IMR-90 (cell line): ENCODE measurements at regions not wholly inside any gene's neighbourhood (a gene's known extent, or its start where the extent isn't known, plus 50 kb on each side); places are given as distances from the start of the nearest gene placed in this dataset.

Experiments
- ATAC-seq: fragments of 200-7000 bp; cut with Tn5 transposase; 2 replicates; pipeline ENCODE4 v1.9.1; 2020; ENCODE audit warnings: low read depth, mild to moderate bottlenecking, moderate library complexity
- BruUV-seq: library from RNA; stranded (reverse); fragments of 400-500 nt; replicated peaks from 2 replicates; lab custom pipeline; 2021; lab: Mats Ljungman, UMichigan
- CTCF ChIA-PET: fragments of 300-600 bp; formaldehyde crosslinking; extraction: SDS; loops from one replicate; lab custom pipeline; 2021; ENCODE audit warnings: antibody characterized with exemption; lab: Yijun Ruan, JAX
- POLR2A ChIA-PET: fragments of 300-600 bp; sonication (Branson Sonifier 250); formaldehyde crosslinking; loops from one replicate; lab custom pipeline; 2022; ENCODE audit warnings: antibody characterized with exemption; ENCODE audit not compliant: unreplicated experiment; lab: Charles Lee
- DNase-seq: peaks from one replicate; pipeline ENCODE4 v3.0.0; 2013
- H2AFZ ChIP-seq: replicated peaks from 2 replicates; pipeline ENCODE3; 2013; ENCODE audit warnings: low read length, mild to moderate bottlenecking; ENCODE audit not compliant: poor library complexity
- H2AK5ac ChIP-seq: 2 replicates; pipeline ENCODE4 v1.6.1; 2013; ENCODE audit warnings: low read depth, low read length, inconsistent platforms
- H2AK9ac ChIP-seq: replicated peaks from 2 replicates; pipeline ENCODE3; 2013; ENCODE audit warnings: mild to moderate bottlenecking, low read depth, low read length, moderate library complexity; ENCODE audit not compliant: poor library complexity
- H2BK120ac ChIP-seq: 2 replicates; pipeline ENCODE4 v1.6.1; 2013; ENCODE audit warnings: low read depth, low read length, inconsistent platforms
- H2BK15ac ChIP-seq: 3 replicates; pipeline ENCODE4 v1.6.1; 2013; ENCODE audit warnings: low read depth, low read length, inconsistent platforms
- H2BK20ac ChIP-seq: 2 replicates; pipeline ENCODE4 v1.6.1; 2013; ENCODE audit warnings: low read depth, mild to moderate bottlenecking, inconsistent platforms, low read length, moderate library complexity
- H2BK5ac ChIP-seq: 2 replicates; pipeline ENCODE4 v1.6.1; 2013; ENCODE audit warnings: mild to moderate bottlenecking, low read depth, low read length, inconsistent platforms; ENCODE audit not compliant: poor library complexity, severe bottlenecking
- H3K14ac ChIP-seq: replicated peaks from 2 replicates; pipeline ENCODE4 v1.6.1; 2013; ENCODE audit warnings: low read depth, low read length, inconsistent platforms
- H3K18ac ChIP-seq: 2 replicates; pipeline ENCODE4 v1.6.1; 2013; ENCODE audit warnings: low read depth, low read length, control low read depth
- H3K23ac ChIP-seq: 2 replicates; pipeline ENCODE4 v1.6.1; 2013; ENCODE audit warnings: low read depth, low read length, inconsistent platforms
- H3K27ac ChIP-seq: 2 replicates; pipeline ENCODE4 v1.5.1; 2013; ENCODE audit warnings: mild to moderate bottlenecking, control low read depth, low read length; ENCODE audit not compliant: insufficient read depth
- H3K27me3 ChIP-seq: 2 replicates; pipeline ENCODE4 v1.6.1; 2013; ENCODE audit warnings: low read length; ENCODE audit not compliant: control insufficient read depth, insufficient read depth
- H3K36me3 ChIP-seq: 2 replicates; pipeline ENCODE4 v1.6.1; 2013; ENCODE audit warnings: low read length, mixed read lengths; ENCODE audit not compliant: control insufficient read depth, insufficient read depth
- H3K4ac ChIP-seq: 2 replicates; pipeline ENCODE4 v1.6.1; 2013; ENCODE audit warnings: low read depth, low read length, inconsistent platforms
- H3K4me1 ChIP-seq: 2 replicates; pipeline ENCODE4 v1.6.1; 2013; ENCODE audit warnings: low read length, mixed read lengths; ENCODE audit not compliant: control insufficient read depth, insufficient read depth
- H3K4me2 ChIP-seq: 2 replicates; pipeline ENCODE4 v1.6.1; 2013; ENCODE audit warnings: low read depth, mild to moderate bottlenecking, control low read depth, low read length, moderate library complexity
- H3K4me3 ChIP-seq: 2 replicates; pipeline ENCODE4 v1.5.1; 2013; ENCODE audit warnings: low read depth, mild to moderate bottlenecking, control low read depth, low read length, moderate library complexity; ENCODE audit not compliant: insufficient read depth
- H3K56ac ChIP-seq: 2 replicates; pipeline ENCODE4 v1.6.1; 2013; ENCODE audit warnings: low read length, inconsistent platforms; ENCODE audit not compliant: insufficient read depth; ENCODE audit errors: extremely low read depth
- H3K79me1 ChIP-seq, 2 experiments: 2 replicates each; pipeline ENCODE4 v1.6.1; 2013; ENCODE audit warnings: low read length in 2 of 2, inconsistent platforms in 1 of 2, low read depth in 1 of 2
- H3K9ac ChIP-seq: 2 replicates; pipeline ENCODE4 v1.6.1; 2013; ENCODE audit warnings: low read depth, low read length, control low read depth
- H3K9me1 ChIP-seq: 2 replicates; pipeline ENCODE4 v1.6.1; 2013; ENCODE audit warnings: low read length, inconsistent platforms; ENCODE audit not compliant: insufficient read depth
- H3K9me3 ChIP-seq: 2 replicates; pipeline ENCODE4 v1.6.1; 2013; ENCODE audit warnings: low read length; ENCODE audit not compliant: control insufficient read depth, insufficient read depth
- H4K20me1 ChIP-seq: 2 replicates; pipeline ENCODE4 v1.6.1; 2013; ENCODE audit warnings: low read length, inconsistent platforms; ENCODE audit not compliant: insufficient read depth
- H4K5ac ChIP-seq: 2 replicates; pipeline ENCODE4 v1.6.1; 2013; ENCODE audit warnings: mild to moderate bottlenecking, low read depth, low read length, control low read depth
- H4K8ac ChIP-seq, 2 experiments: 2 replicates each; pipeline ENCODE4 v1.6.1; 2013; ENCODE audit warnings: low read depth in 2 of 2, low read length in 2 of 2, control low read depth in 1 of 2, inconsistent platforms in 1 of 2
- H4K91ac ChIP-seq: 2 replicates; pipeline ENCODE4 v1.6.1; 2013; ENCODE audit warnings: low read depth, low read length, inconsistent platforms; ENCODE audit not compliant: insufficient read depth
- CEBPB ChIP-seq: IDR thresholded peaks from 2 replicates; pipeline ENCODE4 v1.6.1; 2012; ENCODE audit warnings: low read depth, low read length, improper control_type of control experiment
- CHD1 ChIP-seq: IDR thresholded peaks from 2 replicates; pipeline ENCODE4 v1.6.1; 2012; ENCODE audit warnings: low read depth, low read length, improper control_type of control experiment
- FOS ChIP-seq: fragments of 150-350 bp; IDR thresholded peaks from 2 replicates; pipeline ENCODE4 v1.6.1; 2016; ENCODE audit warnings: low read depth, low read length
- MXI1 ChIP-seq: IDR thresholded peaks from 2 replicates; pipeline ENCODE4 v1.6.1; 2012; ENCODE audit warnings: low read depth, mild to moderate bottlenecking, low read length, moderate library complexity, borderline replicate concordance
- RFX5 ChIP-seq: IDR thresholded peaks from 2 replicates; pipeline ENCODE4 v1.8.0; 2012; ENCODE audit warnings: low read depth, mild to moderate bottlenecking, low read length, moderate library complexity
- WGBS, 2 experiments: methylation state at CpG; one replicate each; pipeline versions ENCODE4 v1.1.5 to v1.1.7; 2013; ENCODE audit warnings: missing lambda C conversion rate in 2 of 2; ENCODE audit not compliant: insufficient read length in 1 of 2; ENCODE audit errors: extremely low coverage in 2 of 2; 5-methylcytosine and 5-hydroxymethylcytosine counted together
- dilution Hi-C: fragments of 300-500 bp; cut with HindIII; formaldehyde crosslinking; loops from one replicate; pipeline ENCODE4 v1.14.3; 2018; ENCODE audit warnings: low sequenced_read_pairs; ENCODE audit not compliant: unreplicated experiment
- in situ Hi-C: fragments of 300-500 bp; cut with MboI; formaldehyde crosslinking; loops from 3 replicates; pipeline ENCODE4 v1.14.3; 2019; ENCODE audit warnings: low sequenced_read_pairs, inconsistent platforms, mixed read lengths
- intact Hi-C: fragments of 100-400 bp; cut with micrococcal nuclease; formaldehyde crosslinking; loops from 2 replicates; pipeline ENCODE4 v1.10.0; 2022
- TF ChIP-seq, protein P1 (sequence below): fragments of 150-350 bp; IDR thresholded peaks from 2 replicates; pipeline ENCODE4 v1.6.1; 2017; ENCODE audit warnings: mild to moderate bottlenecking, antibody characterized with exemption, low read length, low read depth

DNA sequence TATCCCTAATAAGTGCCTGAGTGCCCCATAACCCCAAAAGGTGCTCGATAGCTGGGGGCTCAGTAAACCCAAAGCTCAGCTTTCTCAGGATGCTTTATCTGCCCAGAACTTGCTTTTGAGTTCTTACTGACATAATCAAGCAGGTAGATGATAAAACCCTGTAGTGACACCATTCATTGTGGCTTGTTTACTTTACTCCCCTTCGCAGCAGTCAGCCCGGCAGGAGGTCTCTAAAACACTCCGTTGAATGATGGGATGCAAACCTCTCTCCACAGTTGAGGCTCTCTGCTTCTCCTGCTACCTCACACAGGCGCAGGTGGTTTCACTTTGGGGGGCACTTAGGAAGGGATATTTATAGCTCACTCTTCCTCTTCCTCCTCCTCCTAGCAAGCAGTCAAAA lies 349.4 kb downstream of the HLX start:
- Histone ChIP-seq H3K9me3 (0 out of 2 replicates have a peak, but pooled peaks cover 2% of the 10 kb centered on the region), H2BK120ac (no peak overlapping the region), H3K4me2 (no peak overlapping the region), H3K4ac (no peak overlapping the region), H3K27me3 (no peaks in the 10 kb centered on the region), H4K91ac (no peak overlapping the region), H2BK20ac (no peak overlapping the region), H3K36me3 (no peaks in the 10 kb centered on the region), H2AK5ac (no peak overlapping the region), H2AFZ (no peak overlapping the region), H3K14ac (no peak overlapping the region), H3K56ac (no peak overlapping the region), H3K79me1 (no peaks in the 10 kb centered on the region), H4K20me1 (no peaks in the 10 kb centered on the region), H3K18ac (no peak overlapping the region), H3K27ac (no peak overlapping the region), H2BK5ac (no peak overlapping the region), H4K5ac (no peak overlapping the region), H3K23ac (no peak overlapping the region), H2AK9ac (no peak overlapping the region), H4K8ac (no peak overlapping the region), H2BK15ac (no peak overlapping the region), H3K4me1 (no peaks in the 10 kb centered on the region), H3K9me1 (no peaks in the 10 kb centered on the region), H3K4me3 (no peak overlapping the region), H3K9ac (no peak overlapping the region)
- intact Hi-C loops: no loop called here
- POLR2A ChIA-PET: no interaction called here
- no peak for ATAC-seq
- 0% methylated on average over 1 of the region's 5 CpGs; no CpG with 5 or more reads in 1 of the 2 experiments for WGBS, 2 experiments
- in situ Hi-C loops: no loop called here
- CTCF ChIA-PET: no interaction called here
- DNase-seq: no peak
- dilution Hi-C loops: no loop called here
- no TSS peak for BruUV-seq
- TF ChIP-seq RFX5 (no peak), CEBPB (no peak), MXI1 (no peak), FOS (no peak), CHD1 (no peak)
- TF ChIP-seq, protein P1, sequence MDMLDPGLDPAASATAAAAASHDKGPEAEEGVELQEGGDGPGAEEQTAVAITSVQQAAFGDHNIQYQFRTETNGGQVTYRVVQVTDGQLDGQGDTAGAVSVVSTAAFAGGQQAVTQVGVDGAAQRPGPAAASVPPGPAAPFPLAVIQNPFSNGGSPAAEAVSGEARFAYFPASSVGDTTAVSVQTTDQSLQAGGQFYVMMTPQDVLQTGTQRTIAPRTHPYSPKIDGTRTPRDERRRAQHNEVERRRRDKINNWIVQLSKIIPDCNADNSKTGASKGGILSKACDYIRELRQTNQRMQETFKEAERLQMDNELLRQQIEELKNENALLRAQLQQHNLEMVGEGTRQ: no peak
